H1 (cell line): ENCODE measurements at regions not wholly inside any gene's neighbourhood (a gene's known extent, or its start where the extent isn't known, plus 50 kb on each side); places are given as distances from the start of the nearest gene placed in this dataset.

Experiments
- CTCF ChIA-PET: fragments of 300-600 bp; sonication (Branson Sonifier 250); formaldehyde crosslinking; loops from one replicate; lab custom pipeline; 2021; ENCODE audit not compliant: partially characterized antibody; lab: Charles Lee
- POLR2A ChIA-PET: fragments of 300-600 bp; sonication (Branson Sonifier 250); formaldehyde crosslinking; loops from one replicate; lab custom pipeline; 2021; ENCODE audit warnings: inconsistent platforms; ENCODE audit not compliant: partially characterized antibody; lab: Charles Lee
- DNase-seq, 2 experiments: peaks; one replicate each; pipeline versions ENCODE4 v3.0.0 to v3.0.0-alpha.2; 2010 to 2022; ENCODE audit warnings: low spot score in 2 of 2, low read depth in 1 of 2, mixed read lengths in 1 of 2
- FAIRE-seq: peaks from 2 replicates; lab custom pipeline; 2011; peaks lifted over from hg19 to GRCh38; lab: Jason Lieb, UNC
- H2AFZ ChIP-seq: 2 replicates; pipeline ENCODE4 v1.8.1; 2012; ENCODE audit warnings: low read length, inconsistent platforms
- H2AK5ac ChIP-seq: 2 replicates; pipeline ENCODE4 v1.6.1; 2013; ENCODE audit warnings: low read depth, low read length
- H2BK120ac ChIP-seq: replicated peaks from 2 replicates; pipeline ENCODE3; 2013; ENCODE audit warnings: low read depth, low read length, inconsistent platforms
- H2BK12ac ChIP-seq: 2 replicates; pipeline ENCODE4 v1.6.1; 2013; ENCODE audit warnings: low read depth, low read length
- H2BK15ac ChIP-seq: 2 replicates; pipeline ENCODE4 v1.6.1; 2013; ENCODE audit warnings: low read length
- H2BK20ac ChIP-seq: 2 replicates; pipeline ENCODE4 v1.6.1; 2013; ENCODE audit warnings: low read length
- H2BK5ac ChIP-seq: 2 replicates; pipeline ENCODE4 v1.6.1; 2013; ENCODE audit warnings: low read depth, low read length
- H3K14ac ChIP-seq: 2 replicates; pipeline ENCODE4 v1.6.1; 2013; ENCODE audit warnings: inconsistent platforms; ENCODE audit not compliant: insufficient read length
- H3K18ac ChIP-seq: 2 replicates; pipeline ENCODE4 v1.6.1; 2013; ENCODE audit warnings: low read length; ENCODE audit errors: extremely low read depth
- H3K23ac ChIP-seq: 2 replicates; pipeline ENCODE4 v1.6.1; 2013; ENCODE audit warnings: inconsistent platforms; ENCODE audit not compliant: insufficient read length
- H3K23me2 ChIP-seq: 2 replicates; pipeline ENCODE4 v1.6.1; 2013; ENCODE audit warnings: low read depth, low read length
- H3K27ac ChIP-seq: 2 replicates; pipeline ENCODE4 v1.6.1; 2011; ENCODE audit warnings: low read depth, low read length, inconsistent platforms
- H3K27me3 ChIP-seq, 4 experiments: replicated peaks in 1 of 4; 1 replicate in 1 of 4; 2 replicates in 3 of 4; pipeline versions ENCODE4 v1.6.1 to v1.8.1; 2011 to 2013; ENCODE audit warnings: low read length in 3 of 4, mild to moderate bottlenecking in 3 of 4, inconsistent platforms in 2 of 4, mixed read lengths in 2 of 4, moderate library complexity in 1 of 4; ENCODE audit not compliant: control insufficient read depth in 3 of 4, insufficient read depth in 3 of 4; ENCODE audit errors: extremely low read depth in 1 of 4
- H3K36me3 ChIP-seq, 4 experiments: 2 replicates each; pipeline versions ENCODE4 v1.6.1 to v1.8.1; 2011 to 2013; ENCODE audit warnings: mild to moderate bottlenecking in 4 of 4, low read length in 3 of 4, moderate library complexity in 2 of 4, control low read depth in 1 of 4, inconsistent platforms in 1 of 4; ENCODE audit not compliant: insufficient read depth in 4 of 4, control insufficient read depth in 2 of 4
- H3K4ac ChIP-seq: replicated peaks from 2 replicates; pipeline ENCODE3; 2013; ENCODE audit warnings: low read length, low read depth, mixed read lengths, inconsistent platforms; ENCODE audit not compliant: insufficient read length
- H3K4me1 ChIP-seq, 4 experiments: replicated peaks in 1 of 4; 1 replicate in 1 of 4; 2 replicates in 3 of 4; pipeline versions ENCODE4 v1.6.1 to v1.8.1; 2011 to 2013; ENCODE audit warnings: low read length in 3 of 4, inconsistent platforms in 2 of 4, mixed read lengths in 1 of 4; ENCODE audit not compliant: insufficient read depth in 4 of 4, control insufficient read depth in 3 of 4
- H3K4me2 ChIP-seq, 2 experiments: 2 replicates each; pipeline versions ENCODE4 v1.6.1 to v1.8.1; 2011 to 2013; ENCODE audit warnings: low read depth in 2 of 2, low read length in 2 of 2, control low read depth in 1 of 2, inconsistent platforms in 1 of 2, mild to moderate bottlenecking in 1 of 2; ENCODE audit not compliant: insufficient read depth in 1 of 2
- H3K4me3 ChIP-seq, 4 experiments: fragments of 200-600, 300-600 bp in 1 of 4; sonication (generic), shearing (Covaris generic), sonication (Bioruptor Twin) in 1 of 4; 2 replicates each; pipeline versions ENCODE4 v1.5.1 to v1.8.1; 2011 to 2016; ENCODE audit warnings: low read length in 4 of 4, low read depth in 3 of 4, control low read depth in 2 of 4, inconsistent platforms in 2 of 4, mild to moderate bottlenecking in 2 of 4, mixed read lengths in 1 of 4, moderate library complexity in 1 of 4; ENCODE audit not compliant: insufficient read depth in 2 of 4; ENCODE audit errors: extremely low read depth in 1 of 4
- H3K56ac ChIP-seq: replicated peaks from 2 replicates; pipeline ENCODE3; 2013; ENCODE audit warnings: low read depth, mild to moderate bottlenecking, mixed read lengths, low read length, inconsistent platforms; ENCODE audit not compliant: insufficient read length
- H3K79me1 ChIP-seq: 2 replicates; pipeline ENCODE4 v1.6.1; 2013; ENCODE audit warnings: low read depth, low read length, control low read depth
- H3K79me2 ChIP-seq, 2 experiments: 2 replicates each; pipeline versions ENCODE4 v1.6.1 to v1.8.1; 2012 to 2013; ENCODE audit warnings: low read length in 2 of 2, mild to moderate bottlenecking in 2 of 2, inconsistent platforms in 1 of 2; ENCODE audit not compliant: insufficient read depth in 2 of 2, control insufficient read depth in 1 of 2
- H3K9ac ChIP-seq, 4 experiments: replicated peaks in 1 of 4; 1 replicate in 1 of 4; 2 replicates in 3 of 4; pipeline versions ENCODE4 v1.6.1 to v1.8.1; 2011 to 2013; ENCODE audit warnings: low read depth in 3 of 4, low read length in 3 of 4, control low read depth in 2 of 4, mild to moderate bottlenecking in 2 of 4, moderate library complexity in 2 of 4, inconsistent platforms in 1 of 4; ENCODE audit errors: extremely low read depth in 1 of 4
- H3K9me3 ChIP-seq, 2 experiments: 2 replicates each; pipeline versions ENCODE4 v1.6.1 to v1.8.1; 2012 to 2013; ENCODE audit warnings: mild to moderate bottlenecking in 2 of 2, moderate library complexity in 2 of 2, control low read depth in 1 of 2, inconsistent platforms in 1 of 2, low read depth in 1 of 2, low read length in 1 of 2, mixed read lengths in 1 of 2; ENCODE audit not compliant: insufficient read depth in 2 of 2
- H4K20me1 ChIP-seq, 2 experiments: replicated peaks in 1 of 2; 2 replicates each; pipeline versions ENCODE3 to v1.8.1; 2011 to 2013; ENCODE audit warnings: inconsistent platforms in 2 of 2, low read length in 2 of 2, mild to moderate bottlenecking in 1 of 2; ENCODE audit not compliant: insufficient read depth in 2 of 2, control insufficient read depth in 1 of 2
- H4K5ac ChIP-seq: 2 replicates; pipeline ENCODE4 v1.6.1; 2013; ENCODE audit warnings: low read length, low read depth, mixed read lengths, inconsistent platforms; ENCODE audit not compliant: insufficient read length
- H4K8ac ChIP-seq: 2 replicates; pipeline ENCODE4 v1.8.0; 2013; ENCODE audit warnings: mild to moderate bottlenecking, moderate library complexity, low read length, inconsistent platforms; ENCODE audit not compliant: insufficient read depth; ENCODE audit errors: extremely low read depth
- H4K91ac ChIP-seq: replicated peaks from 2 replicates; pipeline ENCODE3; 2013; ENCODE audit warnings: low read length, mixed read lengths, inconsistent platforms; ENCODE audit not compliant: insufficient read length
- CTCF ChIP-seq, 3 experiments: IDR thresholded peaks; 1 replicate in 2 of 3; 2 replicates in 1 of 3; pipeline versions ENCODE4 v1.5.1 to v1.6.1; 2011; ENCODE audit warnings: low read length in 3 of 3, mild to moderate bottlenecking in 3 of 3, inconsistent platforms in 2 of 3, low read depth in 1 of 3, moderate library complexity in 1 of 3; ENCODE audit not compliant: insufficient read depth in 1 of 3; ENCODE audit errors: control extremely low read depth in 1 of 3
- FOSL1 ChIP-seq: IDR thresholded peaks from 2 replicates; pipeline ENCODE4 v1.6.1; 2011; ENCODE audit warnings: mild to moderate bottlenecking, low read depth, low read length, moderate library complexity; ENCODE audit not compliant: insufficient read depth
- KDM1A ChIP-seq: fragments of 200-600, 300-600 bp; sonication (generic); IDR thresholded peaks from 2 replicates; pipeline ENCODE4 v1.7.1; 2016; ENCODE audit warnings: mild to moderate bottlenecking, low read length, borderline replicate concordance
- RXRA ChIP-seq: IDR thresholded peaks from 2 replicates; pipeline ENCODE4 v1.6.1; 2011; ENCODE audit warnings: low read depth, mild to moderate bottlenecking, low read length, moderate library complexity; ENCODE audit not compliant: insufficient read depth
- WGBS, 2 experiments: shearing (Covaris generic) in 1 of 2; methylation state at CpG; one replicate each; pipeline versions ENCODE4 v1.1.6 to v1.1.7; 2013 to 2015; ENCODE audit warnings: low lambda C conversion rate in 2 of 2, mixed read lengths in 2 of 2, inconsistent platforms in 1 of 2, low coverage in 1 of 2, missing lambda C conversion rate in 1 of 2; ENCODE audit not compliant: insufficient replicate concordance in 2 of 2, insufficient coverage in 1 of 2, insufficient read length in 1 of 2; ENCODE audit errors: extremely low coverage in 1 of 2, missing lambda C conversion rate in 1 of 2; 5-methylcytosine and 5-hydroxymethylcytosine counted together

GRCh38 chr6:21377356-21377755 is 216.2 kb upstream of the SOX4 start:
- Histone ChIP-seq H3K18ac (no peak overlapping the region), H2AK5ac (0 out of 2 replicates have a peak overlapping the region, but pooled peaks have one; percentile 34), H3K14ac (no peak overlapping the region), H4K8ac (no peak overlapping the region), H3K4ac (no peak overlapping the region), H3K27me3 (no peaks in the 10 kb centered on the region; a peak in 1 of 7 replicates), H3K36me3 (no peaks in the 10 kb centered on the region), H3K4me2 (no peak overlapping the region), H3K9ac (no peak overlapping the region), H3K9me3 (no peaks in the 10 kb centered on the region), H3K23ac (no peak overlapping the region), H3K56ac (no peak overlapping the region), H3K4me3 (no peak overlapping the region), H2AFZ (no peak overlapping the region), H4K91ac (no peak overlapping the region), H2BK12ac (0 out of 2 replicates have a peak overlapping the region, but pooled peaks have one; percentile 75), H2BK20ac (no peak overlapping the region), H2BK120ac (no peak overlapping the region), H3K27ac (no peak overlapping the region), H4K20me1 (no peaks in the 10 kb centered on the region), H2BK5ac (peak overlapping the region; percentile 57; the same call in 1 of the 2 replicates), H2BK15ac (no peak overlapping the region), H3K79me2 (no peaks in the 10 kb centered on the region), H3K4me1 (peaks cover 0 to 7% (median 0%) of the 10 kb centered on the region in 4 experiments; a peak in 3 of 7 replicates), H3K23me2 (no peaks in the 10 kb centered on the region), H4K5ac (no peak overlapping the region), H3K79me1 (no peaks in the 10 kb centered on the region)
- DNase-seq (no peak), FAIRE-seq (no peak)
- CTCF ChIA-PET: interaction anchor here (1.0 kb wide), 2 partner anchors 8 to 45 kb away, joined by 3 read pairs; no protein-coding TSS in a partner anchor
- 87% methylated on average over 6 of the region's 6 CpGs; no CpG with 5 or more reads in 1 of the 2 experiments for WGBS, 2 experiments
- POLR2A ChIA-PET: no interaction called here
- TF ChIP-seq RXRA: no peak
- TF ChIP-seq FOSL1: no peak
- no peak for TF ChIP-seq KDM1A
- TF ChIP-seq CTCF (IDR thresholded peaks at IDR 0.05; ENCODE audit: control extremely low read depth in 1 of 3, insufficient read depth in 1 of 3, low read depth in 1 of 3, low read length in 3 of 3): no peak
